Neural cell (in vitro differentiated cells): ENCODE measurements at regions not wholly inside any gene's neighbourhood (a gene's known extent, or its start where the extent isn't known, plus 50 kb on each side); places are given as distances from the start of the nearest gene placed in this dataset.

Source experiments
- EP300 ChIP-seq: fragments of 450-650 bp; conservative IDR thresholded peaks from 2 replicates; pipeline ENCODE4 v1.6.1; 2014; ENCODE audit warnings: antibody characterized with exemption, mild to moderate bottlenecking, moderate library complexity; ENCODE audit not compliant: poor library complexity, severe bottlenecking
- EZH2 ChIP-seq: fragments of 200-600, 300-800 bp; shearing (Covaris generic), sonication (generic); IDR thresholded peaks from 2 replicates; pipeline ENCODE4 v1.6.1; 2014; ENCODE audit warnings: antibody characterized with exemption, low read length, borderline replicate concordance, mild to moderate bottlenecking; ENCODE audit not compliant: insufficient read depth, poor library complexity, severe bottlenecking
- MXI1 ChIP-seq: fragments of 450-650 bp; conservative IDR thresholded peaks from 2 replicates; pipeline ENCODE4 v1.6.1; 2014; ENCODE audit warnings: antibody characterized with exemption, mild to moderate bottlenecking; ENCODE audit not compliant: poor library complexity, severe bottlenecking
- POLR2AphosphoS5 ChIP-seq: IDR thresholded peaks from 2 replicates; pipeline ENCODE4 v1.6.1; 2012
- RAD21 ChIP-seq: fragments of 450-650 bp; conservative IDR thresholded peaks from 2 replicates; pipeline ENCODE4 v1.6.1; 2014; ENCODE audit warnings: antibody characterized with exemption, mild to moderate bottlenecking, moderate library complexity
- SMC3 ChIP-seq: fragments of 450-650 bp; conservative IDR thresholded peaks from 2 replicates; pipeline ENCODE4 v1.6.1; 2014; ENCODE audit warnings: antibody characterized with exemption, mild to moderate bottlenecking, moderate library complexity; ENCODE audit not compliant: poor library complexity
- TAF1 ChIP-seq: IDR thresholded peaks from 2 replicates; pipeline ENCODE4 v1.6.1; 2012; ENCODE audit warnings: low read depth
- TF ChIP-seq, protein P1 (sequence below): fragments of 450-650 bp; IDR thresholded peaks from 2 replicates; pipeline ENCODE4 v1.5.1; 2014; ENCODE audit warnings: antibody characterized with exemption, mild to moderate bottlenecking, moderate library complexity; ENCODE audit not compliant: poor library complexity, severe bottlenecking
- TF ChIP-seq, protein P2 (sequence below): IDR thresholded peaks from 2 replicates; pipeline ENCODE4 v1.6.1; 2012; ENCODE audit warnings: borderline replicate concordance

DNA sequence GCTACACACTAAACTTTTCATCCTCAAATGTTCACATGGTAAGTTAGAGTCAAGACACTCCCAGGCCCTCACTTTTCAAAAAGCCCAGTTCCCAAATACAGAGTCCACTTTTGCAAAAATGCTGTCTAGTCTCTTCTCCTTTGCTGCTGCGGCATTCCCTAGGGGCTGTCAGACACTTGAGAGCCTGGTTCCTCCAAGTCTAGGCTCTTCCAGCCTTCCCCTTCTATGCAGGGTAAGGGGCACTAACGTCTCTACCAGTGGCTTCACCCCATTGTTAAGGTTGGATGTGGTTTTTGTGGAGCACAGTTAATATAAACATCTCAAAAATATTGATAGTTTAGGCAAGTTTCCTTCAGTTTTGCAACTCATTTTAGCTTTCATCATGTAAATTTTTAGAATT, 181.5 kb downstream of the KIF18A start:
- TF ChIP-seq, protein P1, sequence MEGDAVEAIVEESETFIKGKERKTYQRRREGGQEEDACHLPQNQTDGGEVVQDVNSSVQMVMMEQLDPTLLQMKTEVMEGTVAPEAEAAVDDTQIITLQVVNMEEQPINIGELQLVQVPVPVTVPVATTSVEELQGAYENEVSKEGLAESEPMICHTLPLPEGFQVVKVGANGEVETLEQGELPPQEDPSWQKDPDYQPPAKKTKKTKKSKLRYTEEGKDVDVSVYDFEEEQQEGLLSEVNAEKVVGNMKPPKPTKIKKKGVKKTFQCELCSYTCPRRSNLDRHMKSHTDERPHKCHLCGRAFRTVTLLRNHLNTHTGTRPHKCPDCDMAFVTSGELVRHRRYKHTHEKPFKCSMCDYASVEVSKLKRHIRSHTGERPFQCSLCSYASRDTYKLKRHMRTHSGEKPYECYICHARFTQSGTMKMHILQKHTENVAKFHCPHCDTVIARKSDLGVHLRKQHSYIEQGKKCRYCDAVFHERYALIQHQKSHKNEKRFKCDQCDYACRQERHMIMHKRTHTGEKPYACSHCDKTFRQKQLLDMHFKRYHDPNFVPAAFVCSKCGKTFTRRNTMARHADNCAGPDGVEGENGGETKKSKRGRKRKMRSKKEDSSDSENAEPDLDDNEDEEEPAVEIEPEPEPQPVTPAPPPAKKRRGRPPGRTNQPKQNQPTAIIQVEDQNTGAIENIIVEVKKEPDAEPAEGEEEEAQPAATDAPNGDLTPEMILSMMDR = no peak
- no peak for TF ChIP-seq EP300
- TF ChIP-seq, protein P2, sequence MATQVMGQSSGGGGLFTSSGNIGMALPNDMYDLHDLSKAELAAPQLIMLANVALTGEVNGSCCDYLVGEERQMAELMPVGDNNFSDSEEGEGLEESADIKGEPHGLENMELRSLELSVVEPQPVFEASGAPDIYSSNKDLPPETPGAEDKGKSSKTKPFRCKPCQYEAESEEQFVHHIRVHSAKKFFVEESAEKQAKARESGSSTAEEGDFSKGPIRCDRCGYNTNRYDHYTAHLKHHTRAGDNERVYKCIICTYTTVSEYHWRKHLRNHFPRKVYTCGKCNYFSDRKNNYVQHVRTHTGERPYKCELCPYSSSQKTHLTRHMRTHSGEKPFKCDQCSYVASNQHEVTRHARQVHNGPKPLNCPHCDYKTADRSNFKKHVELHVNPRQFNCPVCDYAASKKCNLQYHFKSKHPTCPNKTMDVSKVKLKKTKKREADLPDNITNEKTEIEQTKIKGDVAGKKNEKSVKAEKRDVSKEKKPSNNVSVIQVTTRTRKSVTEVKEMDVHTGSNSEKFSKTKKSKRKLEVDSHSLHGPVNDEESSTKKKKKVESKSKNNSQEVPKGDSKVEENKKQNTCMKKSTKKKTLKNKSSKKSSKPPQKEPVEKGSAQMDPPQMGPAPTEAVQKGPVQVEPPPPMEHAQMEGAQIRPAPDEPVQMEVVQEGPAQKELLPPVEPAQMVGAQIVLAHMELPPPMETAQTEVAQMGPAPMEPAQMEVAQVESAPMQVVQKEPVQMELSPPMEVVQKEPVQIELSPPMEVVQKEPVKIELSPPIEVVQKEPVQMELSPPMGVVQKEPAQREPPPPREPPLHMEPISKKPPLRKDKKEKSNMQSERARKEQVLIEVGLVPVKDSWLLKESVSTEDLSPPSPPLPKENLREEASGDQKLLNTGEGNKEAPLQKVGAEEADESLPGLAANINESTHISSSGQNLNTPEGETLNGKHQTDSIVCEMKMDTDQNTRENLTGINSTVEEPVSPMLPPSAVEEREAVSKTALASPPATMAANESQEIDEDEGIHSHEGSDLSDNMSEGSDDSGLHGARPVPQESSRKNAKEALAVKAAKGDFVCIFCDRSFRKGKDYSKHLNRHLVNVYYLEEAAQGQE = no peak
- TF ChIP-seq TAF1 = no peak
- TF ChIP-seq RAD21 = no peak
- no peak for TF ChIP-seq POLR2AphosphoS5
- TF ChIP-seq MXI1 = no peak
- no peak for TF ChIP-seq SMC3
- no peak for TF ChIP-seq EZH2
